K562 (cell line): ENCODE measurements at regions not wholly inside any gene's neighbourhood (a gene's known extent, or its start where the extent isn't known, plus 50 kb on each side); places are given as distances from the start of the nearest gene placed in this dataset.

ENCODE experiments used
- ATF1 ChIP-seq, 2 experiments: fragments of 450-650 bp in 1 of 2; IDR thresholded peaks; 2 replicates each; pipeline ENCODE4 v1.6.1; 2016; ENCODE audit warnings: missing compliant biosample characterization in 1 of 2, missing genetic modification characterization in 1 of 2
- BHLHE40 ChIP-seq: IDR thresholded peaks from 2 replicates; pipeline ENCODE4 v1.6.1; 2011; ENCODE audit warnings: low read length, improper control_type of control experiment
- EWSR1 ChIP-seq: fragments of 450-650 bp; IDR thresholded peaks from 2 replicates; pipeline ENCODE4 v1.6.1; 2018; ENCODE audit warnings: borderline replicate concordance, mild to moderate bottlenecking, low read depth, moderate library complexity; ENCODE audit not compliant: partially characterized antibody
- HDAC1 ChIP-seq, 2 experiments: fragments of 450-650 bp; IDR thresholded peaks; 2 replicates each; pipeline ENCODE4 v1.6.1; 2016 to 2017; ENCODE audit warnings: inconsistent platforms in 1 of 2, mild to moderate bottlenecking in 1 of 2, moderate library complexity in 1 of 2
- HMG20B ChIP-seq: fragments of 250-450 bp; sonication (Bioruptor Pico); IDR thresholded peaks from 2 replicates; pipeline ENCODE4 v1.5.0; 2021; ENCODE audit warnings: mild to moderate bottlenecking
- HNRNPH1 ChIP-seq: fragments of 200-400 bp; formaldehyde crosslinking; optimal IDR thresholded peaks from 2 replicates; pipeline ENCODE3; 2017; ENCODE audit warnings: low read depth, mild to moderate bottlenecking, low read length, moderate library complexity
- KAT7 ChIP-seq: sonication (generic); formaldehyde crosslinking; IDR thresholded peaks from 2 replicates; pipeline ENCODE4 v1.8.0; 2022; ENCODE audit warnings: missing genetic modification reagents, mild to moderate bottlenecking, borderline replicate concordance
- MYNN ChIP-seq, 2 experiments: sonication (generic); formaldehyde crosslinking in 1 of 2; IDR thresholded peaks; 2 replicates each; pipeline versions ENCODE4 v1.5.0 to v1.6.1; 2016 to 2020; ENCODE audit warnings: antibody characterized with exemption in 1 of 2, missing genetic modification reagents in 1 of 2
- NCOA1 ChIP-seq: fragments of 450-650 bp; IDR thresholded peaks from 2 replicates; pipeline ENCODE4 v1.6.1; 2016; ENCODE audit warnings: low read depth
- SAFB2 ChIP-seq: fragments of 200-400 bp; formaldehyde crosslinking; IDR thresholded peaks from 2 replicates; pipeline ENCODE4 v1.6.1; 2018; ENCODE audit warnings: borderline replicate concordance, low read length, low read depth, moderate library complexity; ENCODE audit not compliant: severe bottlenecking
- SMAD4 ChIP-seq: fragments of 250-450 bp; sonication (Bioruptor Pico); conservative IDR thresholded peaks from 2 replicates; pipeline ENCODE4 v1.8.0; 2021; ENCODE audit warnings: inconsistent platforms, mild to moderate bottlenecking, moderate library complexity
- SMARCA4 ChIP-seq: fragments of 450-650 bp; IDR thresholded peaks from 2 replicates; pipeline ENCODE4 v1.6.1; 2016
- TRIM24 ChIP-seq, 2 experiments: fragments of 450-650 bp; IDR thresholded peaks; 2 replicates each; pipeline ENCODE4 v1.6.1; 2016
- USF1 ChIP-seq: sonication (generic); formaldehyde crosslinking; IDR thresholded peaks from 2 replicates; pipeline ENCODE4 v1.9.0; 2022; ENCODE audit warnings: mild to moderate bottlenecking, missing genetic modification reagents
- ZNF212 ChIP-seq: fragments of 450-650 bp; formaldehyde crosslinking; IDR thresholded peaks from 2 replicates; pipeline ENCODE4 v1.4.0; 2020; ENCODE audit warnings: mild to moderate bottlenecking
- ZNF431 ChIP-seq: sonication (generic); formaldehyde crosslinking; IDR thresholded peaks from 2 replicates; pipeline ENCODE4 v1.8.0; 2022; ENCODE audit warnings: mild to moderate bottlenecking, missing genetic modification reagents
- ZNF583 ChIP-seq: fragments of 250-450 bp; sonication (Bioruptor Pico); IDR thresholded peaks from 2 replicates; pipeline ENCODE4 v1.4.0; 2020
- TF ChIP-seq, protein P1 (sequence below), 2 experiments: fragments of 450-650 bp; formaldehyde crosslinking in 1 of 2; IDR thresholded peaks; 2 replicates each; pipeline versions ENCODE4 v1.4.0 to v1.6.1; 2014 to 2020; ENCODE audit warnings: mild to moderate bottlenecking in 2 of 2, borderline replicate concordance in 1 of 2, low read depth in 1 of 2

DNA sequence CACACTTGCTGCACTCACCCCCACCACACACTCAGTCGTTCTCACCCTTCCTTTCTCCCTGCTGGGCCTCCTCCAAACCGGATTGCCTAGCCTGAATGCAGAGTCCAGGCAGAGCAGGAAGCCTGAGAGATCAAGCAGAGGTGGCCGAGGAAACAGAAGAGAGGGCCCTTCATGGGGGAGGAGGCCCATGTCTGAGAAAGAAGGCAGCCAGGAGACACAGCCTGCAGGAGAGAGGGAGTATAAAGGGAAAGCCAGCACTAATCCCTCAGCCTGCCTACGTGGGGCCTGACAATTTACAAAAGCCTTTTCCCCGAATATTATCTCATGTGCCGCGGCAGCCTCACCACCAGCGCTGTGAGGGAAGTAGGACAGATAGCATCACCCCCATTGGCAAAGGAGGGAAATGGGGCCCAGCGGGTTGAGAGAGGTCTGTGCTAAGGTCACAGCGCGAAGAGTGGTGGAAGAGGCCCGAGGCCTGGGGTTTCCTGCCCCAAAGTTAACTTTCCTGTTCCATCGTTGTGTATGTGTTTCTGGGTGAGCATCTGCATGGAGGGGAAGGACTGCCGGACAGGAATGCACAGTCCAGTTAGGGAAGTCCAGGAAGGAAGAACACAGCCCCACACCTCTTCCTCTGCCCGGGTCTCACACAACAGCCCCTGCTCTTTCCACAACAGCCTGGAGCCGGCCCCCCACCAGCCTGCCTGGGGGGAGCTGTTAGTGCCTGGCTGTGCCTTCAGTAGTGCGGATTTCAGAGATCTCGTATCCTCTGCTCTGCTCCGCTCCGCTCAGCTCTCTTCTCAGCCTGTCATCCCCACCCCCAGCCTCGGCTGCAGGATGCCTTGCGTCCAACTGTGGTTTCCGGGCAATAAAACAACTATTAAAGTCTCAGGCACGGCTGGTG is 50.9 kb upstream of the BCOR start (continued):
- TF ChIP-seq USF1, result peak; percentile 16; the same call in 1 of the 2 replicates
- TF ChIP-seq NCOA1, result 0 out of 2 replicates have a peak, but pooled peaks have one; percentile 16
- peak; percentile 65 for TF ChIP-seq SMARCA4
- no peak for TF ChIP-seq ZNF212 (CRISPR knock-in tag)
- no peak for TF ChIP-seq SAFB2
- no peak for TF ChIP-seq ATF1 (CRISPR knock-in tag; IDR thresholded peaks at IDR 0.05)
- TF ChIP-seq ATF1 (tag; IDR thresholded peaks at IDR 0.05), result peak; percentile 54
- peak; percentile 69 for TF ChIP-seq MYNN (IDR thresholded peaks at IDR 0.05)
- no peak for TF ChIP-seq MYNN (CRISPR knock-in tag; IDR thresholded peaks at IDR 0.05)
- peak; percentile 25; the same call in 1 of the 2 replicates for TF ChIP-seq ZNF583
- peak; percentile 76 for TF ChIP-seq KAT7
- TF ChIP-seq ZNF431, result no peak
- TF ChIP-seq HNRNPH1, result no peak
- TF ChIP-seq BHLHE40, result peak; percentile 69
- no peak for TF ChIP-seq HMG20B (CRISPR knock-in tag)
- TF ChIP-seq HDAC1 (IDR thresholded peaks at IDR 0.05), result peak in 1 of 2 experiments; percentile 46; a peak in 1 of 4 replicates
- TF ChIP-seq TRIM24 (IDR thresholded peaks at IDR 0.05), result 0 out of 4 replicates have a peak, but pooled peaks of 1 of the 2 experiments have one; percentile 15
- TF ChIP-seq SMAD4 (CRISPR knock-in tag), result peak; percentile 66
- TF ChIP-seq, protein P1, sequence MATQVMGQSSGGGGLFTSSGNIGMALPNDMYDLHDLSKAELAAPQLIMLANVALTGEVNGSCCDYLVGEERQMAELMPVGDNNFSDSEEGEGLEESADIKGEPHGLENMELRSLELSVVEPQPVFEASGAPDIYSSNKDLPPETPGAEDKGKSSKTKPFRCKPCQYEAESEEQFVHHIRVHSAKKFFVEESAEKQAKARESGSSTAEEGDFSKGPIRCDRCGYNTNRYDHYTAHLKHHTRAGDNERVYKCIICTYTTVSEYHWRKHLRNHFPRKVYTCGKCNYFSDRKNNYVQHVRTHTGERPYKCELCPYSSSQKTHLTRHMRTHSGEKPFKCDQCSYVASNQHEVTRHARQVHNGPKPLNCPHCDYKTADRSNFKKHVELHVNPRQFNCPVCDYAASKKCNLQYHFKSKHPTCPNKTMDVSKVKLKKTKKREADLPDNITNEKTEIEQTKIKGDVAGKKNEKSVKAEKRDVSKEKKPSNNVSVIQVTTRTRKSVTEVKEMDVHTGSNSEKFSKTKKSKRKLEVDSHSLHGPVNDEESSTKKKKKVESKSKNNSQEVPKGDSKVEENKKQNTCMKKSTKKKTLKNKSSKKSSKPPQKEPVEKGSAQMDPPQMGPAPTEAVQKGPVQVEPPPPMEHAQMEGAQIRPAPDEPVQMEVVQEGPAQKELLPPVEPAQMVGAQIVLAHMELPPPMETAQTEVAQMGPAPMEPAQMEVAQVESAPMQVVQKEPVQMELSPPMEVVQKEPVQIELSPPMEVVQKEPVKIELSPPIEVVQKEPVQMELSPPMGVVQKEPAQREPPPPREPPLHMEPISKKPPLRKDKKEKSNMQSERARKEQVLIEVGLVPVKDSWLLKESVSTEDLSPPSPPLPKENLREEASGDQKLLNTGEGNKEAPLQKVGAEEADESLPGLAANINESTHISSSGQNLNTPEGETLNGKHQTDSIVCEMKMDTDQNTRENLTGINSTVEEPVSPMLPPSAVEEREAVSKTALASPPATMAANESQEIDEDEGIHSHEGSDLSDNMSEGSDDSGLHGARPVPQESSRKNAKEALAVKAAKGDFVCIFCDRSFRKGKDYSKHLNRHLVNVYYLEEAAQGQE (IDR thresholded peaks at IDR 0.05; ENCODE audit: borderline replicate concordance), result peak; percentile 16; the same call in 1 of the 2 replicates
- TF ChIP-seq, protein P1 (CRISPR knock-in tag; IDR thresholded peaks at IDR 0.05; ENCODE audit: low read depth), result no peak
- TF ChIP-seq EWSR1, result no peak
